ENCODE measurements at regions not wholly inside any gene's neighbourhood (a gene's known extent, or its start where the extent isn't known, plus 50 kb on each side); places are given as distances from the start of the nearest gene placed in this dataset.
"Not testable (repeated sequence)": the region's sequence is repeated elsewhere in the genome, so short reads cannot be mapped to it uniquely, and the experiment has no call there.

DNA sequence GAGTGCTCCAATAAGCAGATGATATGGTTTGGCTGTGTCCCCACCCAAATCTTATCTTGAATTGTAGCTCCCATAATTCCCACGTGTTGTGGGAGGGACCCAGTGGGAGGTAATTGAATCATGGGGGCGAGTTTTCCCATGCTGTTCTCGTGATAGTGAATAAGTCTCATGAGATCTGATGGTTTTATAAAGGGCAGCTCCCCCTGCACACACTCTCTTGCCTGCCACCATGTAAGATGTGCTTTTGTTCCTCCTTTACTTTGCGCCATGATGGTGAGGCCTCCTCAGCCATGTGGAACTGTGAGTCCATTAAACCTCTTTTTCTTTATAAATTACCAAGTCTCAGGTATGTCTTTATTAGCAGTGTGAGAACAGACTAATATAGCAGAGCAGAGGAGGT, 142.5 kb downstream of the ADSS2 start:
- TF ChIP-seq CTCF (conservative IDR thresholded peaks at IDR 0.05; ENCODE audit: low read length); EZH2phosphoT487 (IDR thresholded peaks at IDR 0.05; ENCODE audit: borderline replicate concordance): not testable (repeated sequence)

Data from Loucy (cell line).